HG02798 (cell line): ENCODE measurements at regions not wholly inside any gene's neighbourhood (a gene's known extent, or its start where the extent isn't known, plus 50 kb on each side); places are given as distances from the start of the nearest gene placed in this dataset.
"Not testable (repeated sequence)": the region's sequence is repeated elsewhere in the genome, so short reads cannot be mapped to it uniquely, and the experiment has no call there.

Source experiments
- ATAC-seq: cut with Tn5 transposase; IDR thresholded peaks from one replicate; pipeline ENCODE4 v1.9.1; 2021; ENCODE audit warnings: mild to moderate bottlenecking; ENCODE audit not compliant: unreplicated experiment, poor library complexity

DNA sequence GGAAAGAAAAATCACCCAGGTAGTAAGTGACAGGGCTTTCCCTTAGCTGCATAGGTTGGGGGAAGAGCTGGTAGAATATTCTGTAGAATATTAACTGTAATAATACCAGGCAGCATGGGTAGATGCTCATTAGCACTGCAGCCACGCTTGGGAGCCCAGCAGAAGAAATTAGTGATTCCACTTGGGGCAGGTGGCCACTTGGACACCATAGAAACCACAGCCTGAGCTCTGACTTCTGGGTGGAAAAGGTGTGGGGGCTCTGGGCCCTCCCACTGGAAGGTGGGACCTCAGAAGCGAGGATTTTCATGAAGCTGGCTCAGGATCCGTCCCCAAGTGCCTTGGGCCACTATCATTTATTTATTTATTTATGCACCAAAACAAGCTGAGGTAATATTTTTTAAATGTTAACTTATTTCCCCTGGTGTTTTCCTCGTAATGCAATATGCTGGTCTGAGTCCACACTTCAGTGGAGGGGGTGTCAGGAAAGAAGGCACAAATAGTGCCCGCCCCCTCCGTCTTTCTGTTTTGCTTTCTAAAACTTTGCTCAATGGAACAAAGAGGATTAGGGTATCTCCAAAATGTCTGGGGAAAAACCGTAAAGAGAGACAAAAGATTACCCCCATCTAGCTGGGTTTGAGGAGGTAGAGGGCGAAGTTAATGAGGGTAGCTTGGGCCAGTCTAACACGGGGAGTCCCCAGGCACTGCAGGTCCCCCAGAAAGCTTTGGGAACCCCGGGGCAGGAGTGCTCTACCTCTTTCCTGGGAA lies 75.2 kb upstream of the GADD45A start:
- ATAC-seq, result peak; percentile 49

- ATAC-seq, result no peak
These were observed 74.6 kb upstream of the GADD45A start for GRCh38 chr1:67610450-67610849.

- ATAC-seq, result no peak
These were observed 73.2 kb upstream of the GADD45A start for GRCh38 chr1:67611846-67612245.

DNA sequence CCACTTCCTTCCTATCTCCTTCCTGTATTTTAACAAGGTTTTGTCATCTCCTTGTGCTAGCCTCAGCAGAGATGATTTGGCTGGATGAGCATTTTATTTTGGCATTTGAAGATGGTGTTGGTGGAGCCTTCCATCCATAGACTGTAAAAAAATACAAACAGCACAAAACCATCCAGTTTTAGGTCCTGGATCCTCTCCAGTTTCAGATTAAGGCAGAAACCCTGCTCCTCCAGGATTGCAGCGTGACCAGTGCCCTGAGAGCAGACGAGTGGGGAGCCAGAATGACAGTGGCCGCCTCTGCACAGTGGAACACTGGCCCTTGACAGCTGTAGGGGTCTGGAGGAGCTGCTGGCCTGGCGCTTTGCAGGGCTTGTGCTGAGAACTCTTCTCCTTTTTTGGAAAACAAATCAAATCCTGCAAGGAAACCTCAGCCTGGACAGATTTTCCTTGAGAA lies 72.2 kb upstream of the GADD45A start:
- no peak for ATAC-seq

GRCh38 chr1:67613479-67613878 lies 71.5 kb upstream of the GADD45A start:
- not testable (repeated sequence) for ATAC-seq

GRCh38 chr1:67614511-67614934 lies 70.5 kb upstream of the GADD45A start:
- no peak for ATAC-seq

- no peak for ATAC-seq
These were observed 69.1 kb upstream of the GADD45A start for GRCh38 chr1:67615886-67616285.

DNA sequence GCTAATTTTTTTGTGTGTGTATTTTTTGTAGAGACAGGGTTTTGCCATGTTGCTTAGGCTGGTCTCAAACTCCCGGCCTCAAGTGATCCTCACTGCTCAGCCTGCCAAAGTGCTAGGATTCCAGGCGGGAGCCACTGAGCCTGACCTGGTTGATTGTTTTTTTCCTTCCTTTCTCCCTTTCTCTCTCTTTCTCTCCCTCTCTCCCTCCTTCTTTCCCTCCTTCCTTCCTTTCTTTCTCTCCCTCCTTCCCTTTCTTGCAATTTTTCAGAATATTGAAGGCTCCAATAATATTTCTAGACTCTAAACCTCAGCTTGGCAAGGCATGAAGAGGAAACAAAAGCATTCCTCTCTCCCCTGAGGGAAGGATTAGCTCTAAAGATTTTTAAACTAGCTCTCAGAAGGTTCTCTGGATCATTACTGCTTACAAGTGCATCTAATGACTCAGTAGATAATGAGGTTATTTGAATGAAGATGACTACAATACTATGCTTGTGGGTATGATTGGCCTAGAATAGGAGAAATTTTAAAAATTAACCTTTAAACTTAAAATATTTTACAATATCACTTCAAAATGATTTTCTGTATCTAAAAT lies 68.5 kb upstream of the GADD45A start:
- ATAC-seq, result no peak

DNA sequence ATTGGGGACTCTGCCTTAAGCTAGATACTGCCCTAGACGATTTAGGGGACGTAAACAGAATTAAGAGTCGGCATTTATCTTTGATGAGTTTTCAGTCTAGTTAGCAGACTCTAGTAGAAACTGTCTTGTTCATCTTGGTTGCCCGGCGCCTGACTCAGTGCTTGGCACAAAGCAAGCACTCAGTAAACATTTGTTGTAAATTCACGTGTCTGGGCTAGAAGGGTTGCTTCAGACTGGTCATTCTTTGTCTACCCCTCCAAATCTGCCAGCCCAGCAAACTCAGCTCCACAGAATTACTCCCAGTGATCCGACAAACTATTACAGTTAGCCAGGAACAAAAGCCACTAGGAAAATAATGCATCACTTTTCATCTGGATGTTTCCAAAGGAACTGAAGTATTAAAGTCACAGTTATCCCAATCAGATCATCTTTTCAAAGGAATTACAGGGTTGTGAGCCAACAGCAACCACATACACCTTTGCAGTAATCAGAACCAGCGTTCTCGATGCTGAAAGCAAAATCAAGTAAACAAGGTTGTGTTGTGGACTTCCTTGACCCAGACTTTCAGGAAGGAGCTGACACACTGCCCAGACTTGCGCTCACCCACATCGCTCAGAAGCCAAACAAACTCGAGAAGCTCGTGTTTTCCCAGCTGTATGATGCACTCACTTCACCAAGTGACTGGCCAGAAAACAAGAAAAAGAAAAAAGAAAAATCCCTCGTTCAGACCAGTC lies 66.5 kb upstream of the GADD45A start:
- ATAC-seq, result no peak

- ATAC-seq, result no peak
These were observed 65.9 kb upstream of the GADD45A start for GRCh38 chr1:67619080-67619479.

- no peak for ATAC-seq
These were observed 61.1 kb upstream of the GADD45A start for GRCh38 chr1:67623906-67624305.

DNA sequence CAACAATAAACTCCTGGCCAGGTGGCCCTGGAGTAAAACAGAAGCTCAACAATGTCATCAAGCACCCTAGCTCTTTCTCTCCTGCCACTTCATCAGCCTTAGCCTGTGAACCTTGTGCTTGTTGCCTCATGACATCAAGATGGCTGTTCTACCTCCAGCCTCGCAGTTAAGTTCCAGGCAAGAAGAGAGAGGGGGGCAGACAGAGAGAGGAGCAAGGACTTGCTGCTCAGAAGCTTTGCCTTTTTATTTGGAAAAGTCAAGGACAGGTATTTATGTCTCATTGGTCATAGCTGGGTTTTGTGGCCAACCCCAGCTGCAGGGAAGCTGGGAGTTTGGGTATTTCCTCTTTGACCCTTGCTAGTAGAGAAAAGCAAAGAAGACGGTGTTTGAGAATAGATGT lies 60.3 kb upstream of the GADD45A start:
- no peak for ATAC-seq

DNA sequence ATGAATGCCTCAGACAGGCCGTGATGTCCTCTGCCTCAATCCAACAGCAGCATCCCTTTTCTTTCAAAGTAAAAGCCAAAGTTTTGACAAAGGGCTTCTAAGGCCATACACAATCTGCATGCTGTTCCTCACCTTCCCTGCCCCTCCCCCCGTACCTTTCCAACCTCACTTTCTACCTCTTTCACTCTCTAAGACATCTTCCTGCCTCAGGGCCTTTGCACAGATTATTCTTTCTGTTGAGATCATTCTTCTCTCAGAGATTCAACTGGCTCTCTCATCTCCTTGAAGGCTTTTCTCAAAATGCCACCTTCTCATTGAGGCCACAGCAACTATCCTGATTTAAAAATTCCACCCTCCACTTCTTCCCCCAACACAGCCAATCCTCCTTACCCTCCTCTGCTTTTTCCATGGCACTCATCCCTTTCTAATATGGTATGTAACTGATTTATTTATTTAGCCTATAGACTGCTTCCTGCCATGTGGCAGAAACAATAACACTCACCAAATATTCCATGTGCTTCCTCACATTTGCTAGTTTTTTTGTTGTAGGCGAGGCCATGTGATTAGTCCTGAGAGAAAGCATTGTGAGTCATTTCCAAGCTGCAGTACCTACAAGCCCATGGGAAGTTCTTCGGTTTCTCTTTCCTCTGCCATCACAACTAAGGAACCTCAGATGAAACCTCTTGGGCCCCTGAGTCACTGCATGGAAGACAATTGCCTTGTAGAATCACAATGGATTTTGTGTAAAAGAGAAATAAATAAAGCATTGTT lies 58.7 kb upstream of the GADD45A start:
- no peak for ATAC-seq

DNA sequence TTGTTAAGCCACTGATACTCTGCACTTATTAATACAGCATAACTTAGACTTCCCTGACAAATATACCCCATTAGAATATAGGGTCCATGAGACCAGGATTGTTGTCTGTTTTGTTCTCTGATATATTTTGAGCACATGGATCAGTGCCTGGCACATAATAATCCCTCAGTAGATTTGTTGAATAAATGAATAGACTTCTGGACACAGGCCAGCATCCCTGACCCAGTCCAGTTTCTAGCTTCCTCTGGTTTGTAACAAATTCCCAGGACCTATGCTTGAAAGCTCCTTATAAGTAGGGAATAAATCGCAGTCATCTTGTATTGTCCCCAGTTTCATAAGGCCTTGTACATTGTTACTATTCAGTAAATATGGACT lies 58.2 kb upstream of the GADD45A start:
- ATAC-seq, result no peak

- no peak for ATAC-seq
These were observed 57.7 kb upstream of the GADD45A start for GRCh38 chr1:67627336-67627735.

- no peak for ATAC-seq
These were observed 57.1 kb upstream of the GADD45A start for GRCh38 chr1:67627906-67628305.

DNA sequence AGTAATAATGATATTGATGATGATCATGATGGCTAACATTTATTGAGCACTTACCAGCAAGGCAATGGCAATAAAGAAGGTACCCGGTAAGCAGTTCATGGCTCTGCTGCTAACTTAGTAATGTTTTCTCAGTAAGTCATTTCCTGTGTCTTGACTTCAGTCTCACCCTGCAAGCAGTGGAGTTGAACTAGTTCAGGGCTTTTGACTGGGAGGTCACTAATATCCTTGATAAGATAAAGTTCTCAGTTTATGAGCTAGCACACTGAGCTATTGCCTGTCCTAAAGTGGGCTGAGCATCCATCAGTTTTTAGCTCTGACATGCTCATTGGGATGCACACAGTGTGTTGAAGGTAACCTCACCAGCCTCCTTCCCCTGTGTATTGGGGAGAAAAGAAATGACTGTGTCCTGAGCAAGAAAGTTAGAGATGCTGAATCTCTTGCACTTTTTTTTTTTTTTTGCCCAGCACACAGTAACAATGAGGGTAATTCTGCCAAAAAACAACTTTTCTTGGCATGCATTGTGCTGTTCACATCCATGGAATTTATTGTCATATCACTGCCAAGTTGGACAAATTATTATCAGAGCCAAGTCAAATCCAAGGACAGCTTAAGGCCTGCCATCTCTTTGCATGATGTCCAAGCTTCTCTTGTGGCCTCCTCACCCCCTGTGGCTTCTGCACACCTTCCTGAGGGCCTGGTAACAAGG lies 55.5 kb upstream of the GADD45A start:
- ATAC-seq, result peak; percentile 29

DNA sequence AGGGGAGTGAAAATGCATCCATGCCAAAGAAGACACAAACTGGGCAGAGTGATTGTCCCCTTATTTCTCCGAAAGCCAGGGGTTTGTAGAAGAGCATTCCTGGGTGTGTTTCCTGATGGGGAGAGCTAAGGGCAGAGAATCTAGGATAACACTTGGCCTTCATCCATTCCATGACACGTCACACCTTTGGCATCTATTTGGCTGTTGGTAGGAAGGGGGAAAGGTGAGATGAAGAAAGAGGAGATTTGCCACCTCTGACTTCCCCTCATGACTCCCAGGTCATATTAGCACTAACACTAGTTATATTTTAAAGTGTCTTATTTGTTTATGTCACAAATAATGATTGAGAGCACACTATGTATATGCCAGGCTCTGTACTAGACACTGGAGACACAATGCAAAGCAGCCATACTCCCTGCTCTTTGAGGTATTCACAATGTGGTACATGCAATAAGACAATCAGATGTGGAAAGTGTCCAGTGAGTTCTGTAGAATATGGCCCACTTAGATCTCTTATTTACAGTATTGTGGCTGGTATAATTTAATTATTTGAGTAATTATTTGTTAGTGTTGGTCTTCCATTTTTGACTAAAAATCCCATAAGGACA lies 54.5 kb upstream of the GADD45A start:
- ATAC-seq, result no peak

- ATAC-seq, result no peak
These were observed 52.6 kb upstream of the GADD45A start for GRCh38 chr1:67632356-67632755.
